GM23248 (cell line): ENCODE measurements at regions not wholly inside any gene's neighbourhood (a gene's known extent, or its start where the extent isn't known, plus 50 kb on each side); places are given as distances from the start of the nearest gene placed in this dataset.

Experiments
- DNase-seq: peaks from one replicate; pipeline ENCODE4 v3.0.0-alpha.2; 2015
- H2AFZ ChIP-seq: fragments of 200-600 bp; sonication (generic); 2 replicates; pipeline ENCODE4 v1.6.1; 2016; ENCODE audit warnings: antibody characterized with exemption
- H3F3A ChIP-seq: fragments of 200-600 bp; sonication (generic); 2 replicates; pipeline ENCODE4 v1.6.1; 2016; ENCODE audit warnings: mild to moderate bottlenecking, antibody characterized with exemption, mixed run types; ENCODE audit not compliant: insufficient read depth
- H3K27ac ChIP-seq: fragments of 200-600 bp; sonication (generic); 2 replicates; pipeline ENCODE4 v1.5.1; 2016; ENCODE audit warnings: mild to moderate bottlenecking
- H3K27me3 ChIP-seq: fragments of 200-600 bp; sonication (generic); replicated peaks from 2 replicates; pipeline ENCODE4 v1.6.1; 2016; ENCODE audit warnings: mild to moderate bottlenecking; ENCODE audit not compliant: insufficient read depth
- H3K36me3 ChIP-seq: fragments of 200-600 bp; sonication (generic); 2 replicates; pipeline ENCODE4 v1.6.1; 2016; ENCODE audit warnings: low read depth, mild to moderate bottlenecking
- H3K4me1 ChIP-seq: fragments of 200-600 bp; sonication (generic); 2 replicates; pipeline ENCODE4 v1.6.1; 2016; ENCODE audit warnings: mild to moderate bottlenecking; ENCODE audit not compliant: insufficient read depth
- H3K4me2 ChIP-seq: fragments of 200-600 bp; sonication (generic); one replicate; pipeline ENCODE4 v1.6.1; 2016; ENCODE audit warnings: mild to moderate bottlenecking; ENCODE audit not compliant: unreplicated experiment
- H3K4me3 ChIP-seq: fragments of 200-600 bp; sonication (generic); 2 replicates; pipeline ENCODE4 v1.5.1; 2016; ENCODE audit warnings: mild to moderate bottlenecking
- H3K79me2 ChIP-seq: fragments of 200-600 bp; sonication (generic); 2 replicates; pipeline ENCODE4 v1.6.1; 2016; ENCODE audit warnings: mild to moderate bottlenecking; ENCODE audit not compliant: insufficient read depth
- H3K9ac ChIP-seq: fragments of 200-600 bp; sonication (generic); 2 replicates; pipeline ENCODE4 v1.6.1; 2016; ENCODE audit warnings: mild to moderate bottlenecking
- H3K9me2 ChIP-seq: fragments of 200-600 bp; sonication (generic); 2 replicates; pipeline ENCODE4 v1.6.1; 2016; ENCODE audit warnings: mixed run types, mild to moderate bottlenecking, moderate library complexity; ENCODE audit not compliant: insufficient read depth
- H3K9me3 ChIP-seq: fragments of 200-600 bp; sonication (generic); one replicate; pipeline ENCODE4 v1.6.1; 2017; ENCODE audit warnings: low read depth
- H4K20me1 ChIP-seq: fragments of 200-600 bp; sonication (generic); 2 replicates; pipeline ENCODE4 v1.6.0; 2016; ENCODE audit not compliant: insufficient read depth
- EZH2 ChIP-seq: fragments of 200-600 bp; sonication (generic); IDR thresholded peaks from 2 replicates; pipeline ENCODE4 v1.6.1; 2018; ENCODE audit warnings: antibody characterized with exemption, mild to moderate bottlenecking; ENCODE audit not compliant: insufficient read depth, poor library complexity, severe bottlenecking
- EZH2phosphoT487 ChIP-seq: fragments of 200-600 bp; sonication (generic); IDR thresholded peaks from 2 replicates; pipeline ENCODE4 v1.6.1; 2018; ENCODE audit warnings: antibody characterized with exemption, moderate library complexity, mild to moderate bottlenecking, low read depth; ENCODE audit not compliant: insufficient read depth
- WGBS, 2 experiments: methylation state at CpG; one replicate each; pipeline ENCODE4 v1.1.6; 2015 to 2017; ENCODE audit warnings: low lambda C conversion rate in 2 of 2, low coverage in 1 of 2; ENCODE audit errors: missing lambda C conversion rate in 2 of 2; 5-methylcytosine and 5-hydroxymethylcytosine counted together
- in situ Hi-C: fragments of 300-500 bp; cut with MboI; formaldehyde crosslinking; loops from 2 replicates; pipeline ENCODE4 v1.15.0; 2020

DNA sequence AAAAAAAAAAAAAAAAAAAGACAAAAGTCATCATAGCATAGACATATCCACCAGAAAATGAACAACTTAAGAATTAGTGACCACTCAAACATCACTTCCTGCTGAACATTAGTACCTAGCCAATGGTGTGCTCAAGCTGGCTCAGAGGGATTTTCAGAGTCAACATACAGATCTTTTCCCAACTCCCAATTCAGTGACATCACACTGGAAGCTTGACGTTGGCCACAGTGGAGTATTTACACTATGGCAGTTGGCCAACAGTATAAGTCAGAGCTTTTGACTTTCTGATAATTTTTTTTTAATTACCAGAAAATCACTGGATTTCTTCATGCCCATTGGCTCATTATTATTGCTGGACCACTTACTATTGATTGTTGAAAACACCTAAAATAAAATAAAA lies 383.5 kb downstream of the ARHGEF28 start:
- in situ Hi-C loops = no loop called here

DNA sequence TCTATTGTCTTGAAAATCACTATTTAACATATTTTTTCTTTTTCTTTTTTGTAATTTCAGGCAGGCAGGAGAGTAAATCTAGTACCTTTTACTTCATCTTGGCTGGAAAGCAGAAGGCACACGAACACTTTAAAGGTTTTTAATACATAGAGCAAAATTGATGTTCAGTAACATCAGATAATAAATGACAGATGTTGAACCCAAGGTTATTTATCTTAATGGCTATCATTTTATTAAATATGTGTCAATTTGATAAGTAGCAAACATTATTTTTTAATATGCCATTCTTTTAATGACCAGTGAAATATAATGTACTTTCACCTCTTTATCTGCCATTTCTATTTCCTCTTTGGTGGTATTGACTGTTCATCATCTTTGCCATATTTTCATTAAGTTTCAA lies 381.2 kb downstream of the ARHGEF28 start:
- TF ChIP-seq EZH2 = no peak
- no peak for TF ChIP-seq EZH2phosphoT487
- Histone ChIP-seq H3K79me2 (no peaks in the 10 kb centered on the region), H2AFZ (no peak overlapping the region), H3K36me3 (no peaks in the 10 kb centered on the region), H3K27me3 (0 out of 2 replicates have a peak, but pooled peaks cover 5% of the 10 kb centered on the region), H4K20me1 (no peaks in the 10 kb centered on the region), H3K9me3 (no peaks in the 10 kb centered on the region), H3K9ac (no peak overlapping the region), H3K27ac (no peak overlapping the region), H3K4me2 (no peak overlapping the region), H3K4me3 (no peak overlapping the region), H3K4me1 (no peaks in the 10 kb centered on the region), H3F3A (no peaks in the 10 kb centered on the region), H3K9me2 (no peaks in the 10 kb centered on the region)
- in situ Hi-C loops = no loop called here
- DNase-seq = no peak
- 0 to 2% methylated on average over 1 of the region's 1 CpG for WGBS, 2 experiments

More for the DNA sequence above, 383.5 kb downstream of the ARHGEF28 start:
- Histone ChIP-seq H3K36me3 (no peaks in the 10 kb centered on the region), H3K79me2 (no peaks in the 10 kb centered on the region), H3K9me3 (no peaks in the 10 kb centered on the region), H3F3A (no peaks in the 10 kb centered on the region), H3K4me3 (no peak overlapping the region), H4K20me1 (no peaks in the 10 kb centered on the region), H3K9ac (no peak overlapping the region), H3K4me1 (no peaks in the 10 kb centered on the region), H3K27me3 (0 out of 2 replicates have a peak, but pooled peaks cover 5% of the 10 kb centered on the region), H2AFZ (no peak overlapping the region), H3K27ac (no peak overlapping the region), H3K9me2 (no peaks in the 10 kb centered on the region), H3K4me2 (no peak overlapping the region)
- DNase-seq = peak; percentile 12
- no peak for TF ChIP-seq EZH2phosphoT487
- no peak for TF ChIP-seq EZH2
- 13 to 17% methylated on average over 1 of the region's 1 CpG for WGBS, 2 experiments

DNA sequence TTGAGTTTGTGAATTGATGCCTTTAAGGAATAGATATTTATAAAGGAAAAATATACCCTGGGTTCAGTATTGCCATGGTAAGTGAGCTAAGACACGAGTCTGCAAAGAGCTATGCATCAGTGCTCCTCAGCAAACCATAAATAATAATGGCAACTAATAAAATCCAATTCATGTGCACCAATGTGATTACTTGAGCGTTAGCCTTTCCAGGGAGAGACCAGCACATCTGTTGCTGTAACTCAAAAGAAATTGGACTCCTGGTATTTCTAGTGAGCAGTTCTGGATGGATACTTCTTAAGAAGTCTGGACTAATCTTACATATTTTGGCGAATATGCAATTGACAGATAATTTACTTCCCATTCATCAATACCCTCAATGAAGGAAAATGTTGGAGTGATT lies 373.3 kb downstream of the ARHGEF28 start:
- 14 to 15% methylated on average over 3 of the region's 3 CpGs for WGBS, 2 experiments
- Histone ChIP-seq H3K36me3 (no peaks in the 10 kb centered on the region), H3K27me3 (no peaks in the 10 kb centered on the region), H3K4me1 (no peaks in the 10 kb centered on the region; the same call in 1 of the 2 replicates), H3K4me2 (no peak overlapping the region), H4K20me1 (no peaks in the 10 kb centered on the region), H3K79me2 (no peaks in the 10 kb centered on the region), H3K4me3 (no peak overlapping the region), H3K27ac (no peak overlapping the region), H3K9ac (no peak overlapping the region), H3K9me3 (no peaks in the 10 kb centered on the region), H2AFZ (no peak overlapping the region), H3F3A (0 out of 2 replicates have a peak, but pooled peaks cover 5% of the 10 kb centered on the region), H3K9me2 (no peaks in the 10 kb centered on the region)
- DNase-seq = no peak
- TF ChIP-seq EZH2 = no peak
- TF ChIP-seq EZH2phosphoT487 = no peak
- in situ Hi-C loops = no loop called here

DNA sequence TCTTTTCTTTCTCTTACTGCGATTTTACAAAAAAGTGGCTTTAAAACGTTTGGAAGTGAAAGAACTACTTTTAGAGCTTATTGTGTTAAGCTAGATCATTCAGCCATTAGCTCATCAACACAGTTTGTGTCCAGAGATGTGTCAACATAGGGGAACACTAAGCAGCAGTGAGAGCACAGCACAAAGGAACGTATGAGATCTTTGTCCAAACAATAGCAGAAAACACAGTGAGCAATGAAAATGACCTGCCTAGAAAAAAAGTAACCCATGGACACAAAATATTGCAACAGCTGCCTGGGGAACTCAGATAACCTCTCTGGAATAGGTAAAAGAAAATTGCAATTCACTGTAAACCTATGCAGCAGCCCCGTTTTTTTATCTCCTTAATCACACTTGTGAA lies 372.5 kb downstream of the ARHGEF28 start:
- DNase-seq = peak; percentile 76
- 12% methylated on average over 4 of the region's 4 CpGs for WGBS, 2 experiments
- in situ Hi-C loops = no loop called here

DNA sequence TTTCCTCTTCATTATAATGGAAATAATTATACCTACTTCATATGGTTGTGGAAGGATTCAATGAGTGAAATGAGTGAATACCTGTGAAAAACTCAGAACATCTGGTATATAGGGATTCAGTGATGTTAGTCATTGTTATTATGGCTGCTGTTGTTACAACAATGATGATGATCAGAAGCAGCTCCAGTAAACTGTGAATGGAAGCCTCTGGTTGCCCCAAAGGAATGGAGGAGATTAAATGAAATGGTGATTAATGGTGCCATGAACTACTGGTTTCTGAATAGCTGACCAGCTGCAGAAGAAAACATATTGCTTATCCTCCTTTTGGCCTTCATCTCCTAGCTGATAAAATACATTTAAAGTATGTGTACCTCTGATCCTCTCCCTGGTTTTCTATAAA lies 372.0 kb downstream of the ARHGEF28 start:
- in situ Hi-C loops = no loop called here

More for the DNA sequence above, 372.5 kb downstream of the ARHGEF28 start:
- Histone ChIP-seq H3K27me3 (no peaks in the 10 kb centered on the region), H3K9me2 (no peaks in the 10 kb centered on the region), H3K36me3 (no peaks in the 10 kb centered on the region), H3K79me2 (no peaks in the 10 kb centered on the region), H4K20me1 (no peaks in the 10 kb centered on the region), H2AFZ (peak overlapping the region; percentile 47; the same call in 1 of the 2 replicates), H3K9ac (peak overlapping the region; percentile 46; the same call in 1 of the 2 replicates), H3K9me3 (no peaks in the 10 kb centered on the region), H3K27ac (peak overlapping the region; percentile 42), H3F3A (0 out of 2 replicates have a peak, but pooled peaks cover 5% of the 10 kb centered on the region), H3K4me2 (no peak overlapping the region), H3K4me3 (no peak overlapping the region), H3K4me1 (no peaks in the 10 kb centered on the region; the same call in 1 of the 2 replicates)
- TF ChIP-seq EZH2phosphoT487 = no peak

More for the DNA sequence above, 372.0 kb downstream of the ARHGEF28 start:
- H2AFZ ChIP-seq = peak overlapping the region; percentile 47; the same call in 1 of the 2 replicates
- peak; percentile 52 for DNase-seq
- no peak overlapping the region for H3K4me2 ChIP-seq
- H4K20me1 ChIP-seq = no peaks in the 10 kb centered on the region
- H3K36me3 ChIP-seq = no peaks in the 10 kb centered on the region
- no peak for TF ChIP-seq EZH2
- TF ChIP-seq EZH2phosphoT487 = no peak
- H3K27ac ChIP-seq = peak overlapping the region; percentile 42
- H3K4me3 ChIP-seq = no peak overlapping the region
- no peaks in the 10 kb centered on the region for H3K27me3 ChIP-seq
- H3K9me2 ChIP-seq = no peaks in the 10 kb centered on the region
- no peaks in the 10 kb centered on the region for H3K79me2 ChIP-seq
- peak overlapping the region; percentile 46; the same call in 1 of the 2 replicates for H3K9ac ChIP-seq
- no peaks in the 10 kb centered on the region for H3K9me3 ChIP-seq
- H3F3A ChIP-seq = 0 out of 2 replicates have a peak, but pooled peaks cover 5% of the 10 kb centered on the region
- no peaks in the 10 kb centered on the region; the same call in 1 of the 2 replicates for H3K4me1 ChIP-seq
